Ishikawa (cell line): ENCODE measurements at regions not wholly inside any gene's neighbourhood (a gene's known extent, or its start where the extent isn't known, plus 50 kb on each side); places are given as distances from the start of the nearest gene placed in this dataset.

Source experiments
- CEBPB ChIP-seq: IDR thresholded peaks from 2 replicates; pipeline ENCODE4 v1.6.1; 2012
- CREB1 ChIP-seq: IDR thresholded peaks from 2 replicates; pipeline ENCODE4 v1.6.1; 2012; ENCODE audit warnings: low read depth
- EGR1 ChIP-seq: IDR thresholded peaks from 2 replicates; pipeline ENCODE4 v1.6.1; 2012
- EP300 ChIP-seq: IDR thresholded peaks from 2 replicates; pipeline ENCODE4 v1.6.1; 2012; ENCODE audit warnings: borderline replicate concordance
- FOXM1 ChIP-seq: IDR thresholded peaks from 2 replicates; pipeline ENCODE4 v1.6.1; 2012; ENCODE audit warnings: low read depth, borderline replicate concordance
- NFIC ChIP-seq: IDR thresholded peaks from 2 replicates; pipeline ENCODE4 v1.6.1; 2012
- RAD21 ChIP-seq: IDR thresholded peaks from 2 replicates; pipeline ENCODE4 v1.6.1; 2012; ENCODE audit warnings: low read depth
- REST ChIP-seq: IDR thresholded peaks from 2 replicates; pipeline ENCODE4 v1.6.1; 2012; ENCODE audit warnings: low read depth, mild to moderate bottlenecking
- TAF1 ChIP-seq: IDR thresholded peaks from 2 replicates; pipeline ENCODE4 v1.6.1; 2012; ENCODE audit warnings: low read depth, mild to moderate bottlenecking
- TCF12 ChIP-seq: IDR thresholded peaks from 2 replicates; pipeline ENCODE4 v1.6.1; 2012; ENCODE audit warnings: low read depth
- TEAD4 ChIP-seq: IDR thresholded peaks from 2 replicates; pipeline ENCODE4 v1.6.1; 2012
- YY1 ChIP-seq: IDR thresholded peaks from 2 replicates; pipeline ENCODE4 v1.6.1; 2012; ENCODE audit warnings: low read depth
- ZBTB7A ChIP-seq: IDR thresholded peaks from 2 replicates; pipeline ENCODE4 v1.6.1; 2012; ENCODE audit warnings: low read depth
- TF ChIP-seq, protein P1 (sequence below): IDR thresholded peaks from 2 replicates; pipeline ENCODE4 v1.6.1; 2012
- TF ChIP-seq, protein P2 (sequence below): IDR thresholded peaks from 2 replicates; pipeline ENCODE4 v1.6.1; 2012

DNA sequence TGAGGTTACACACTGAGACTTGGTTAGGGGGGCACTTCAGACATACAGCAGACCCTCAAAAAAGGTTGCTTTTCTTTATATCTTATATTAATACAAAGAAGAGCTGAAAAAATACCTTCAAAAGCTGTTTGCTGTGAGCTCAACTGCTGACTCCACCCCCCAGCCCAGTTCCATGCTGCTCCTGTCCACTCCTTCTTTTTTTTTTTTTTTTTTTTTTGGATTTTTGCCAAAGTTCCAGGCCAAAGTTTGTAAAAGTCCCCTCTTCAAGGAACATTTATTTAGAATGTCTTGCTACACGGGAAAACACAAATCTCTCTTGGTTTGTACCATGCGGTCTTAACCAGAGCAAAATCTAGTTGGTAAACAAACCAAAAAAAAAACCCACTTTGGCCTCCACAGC lies 85.3 kb upstream of the AKAP12 start:
- peak; percentile 79 for TF ChIP-seq NFIC
- no peak for TF ChIP-seq TEAD4
- TF ChIP-seq, protein P1, sequence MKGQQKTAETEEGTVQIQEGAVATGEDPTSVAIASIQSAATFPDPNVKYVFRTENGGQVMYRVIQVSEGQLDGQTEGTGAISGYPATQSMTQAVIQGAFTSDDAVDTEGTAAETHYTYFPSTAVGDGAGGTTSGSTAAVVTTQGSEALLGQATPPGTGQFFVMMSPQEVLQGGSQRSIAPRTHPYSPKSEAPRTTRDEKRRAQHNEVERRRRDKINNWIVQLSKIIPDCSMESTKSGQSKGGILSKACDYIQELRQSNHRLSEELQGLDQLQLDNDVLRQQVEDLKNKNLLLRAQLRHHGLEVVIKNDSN = no peak
- TF ChIP-seq EGR1 = no peak

GRCh38 chr6:151155095-151155494 lies 84.7 kb upstream of the AKAP12 start:
- TF ChIP-seq, protein P1 = no peak

GRCh38 chr6:151160929-151161757 lies 78.6 kb upstream of the AKAP12 start:
- TF ChIP-seq YY1 = 0 out of 2 replicates have a peak, but pooled peaks have one; percentile 23
- TF ChIP-seq, protein P1 = peak; percentile 99
- peak; percentile 89 for TF ChIP-seq NFIC
- no peak for TF ChIP-seq ZBTB7A
- TF ChIP-seq RAD21 = no peak; the same call in 1 of the 2 replicates
- TF ChIP-seq EGR1 = no peak
- TF ChIP-seq REST = no peak
- TF ChIP-seq, protein P2, sequence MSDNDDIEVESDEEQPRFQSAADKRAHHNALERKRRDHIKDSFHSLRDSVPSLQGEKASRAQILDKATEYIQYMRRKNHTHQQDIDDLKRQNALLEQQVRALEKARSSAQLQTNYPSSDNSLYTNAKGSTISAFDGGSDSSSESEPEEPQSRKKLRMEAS = peak; percentile 100
- TF ChIP-seq FOXM1 = peak; percentile 44; the same call in 1 of the 2 replicates
- TF ChIP-seq EP300 = peak; percentile 73; the same call in 1 of the 2 replicates
- peak; percentile 94 for TF ChIP-seq TEAD4
- TF ChIP-seq CEBPB = peak; percentile 12; the same call in 1 of the 2 replicates
- TF ChIP-seq TCF12 = peak; percentile 90
- no peak for TF ChIP-seq CREB1
- no peak; the same call in 1 of the 2 replicates for TF ChIP-seq TAF1

GRCh38 chr6:151164383-151164782 lies 75.4 kb upstream of the AKAP12 start:
- no peak for TF ChIP-seq CEBPB
- no peak for TF ChIP-seq EGR1
- TF ChIP-seq, protein P1 = no peak
- no peak for TF ChIP-seq YY1
- no peak for TF ChIP-seq EP300
- TF ChIP-seq TAF1 = no peak
- TF ChIP-seq, protein P2 = no peak

- TF ChIP-seq TAF1 = no peak
- TF ChIP-seq EP300 = no peak
- TF ChIP-seq, protein P2 = no peak
- TF ChIP-seq ZBTB7A = no peak
- no peak for TF ChIP-seq RAD21
- TF ChIP-seq NFIC = no peak
- no peak for TF ChIP-seq EGR1
- no peak for TF ChIP-seq TEAD4
- TF ChIP-seq, protein P1 = no peak
- no peak for TF ChIP-seq CREB1
- TF ChIP-seq CEBPB = no peak
- no peak for TF ChIP-seq FOXM1
- TF ChIP-seq TCF12 = no peak
- TF ChIP-seq YY1 = no peak
These were observed 73.6 kb upstream of the AKAP12 start for GRCh38 chr6:151166180-151166579.

GRCh38 chr6:151167034-151167433 lies 72.7 kb upstream of the AKAP12 start:
- TF ChIP-seq TEAD4 = no peak
- no peak for TF ChIP-seq CEBPB
